Ishikawa (cell line): ENCODE measurements at regions not wholly inside any gene's neighbourhood (a gene's known extent, or its start where the extent isn't known, plus 50 kb on each side); places are given as distances from the start of the nearest gene placed in this dataset.

Experiments
- CEBPB ChIP-seq: IDR thresholded peaks from 2 replicates; pipeline ENCODE4 v1.6.1; 2012
- CREB1 ChIP-seq: IDR thresholded peaks from 2 replicates; pipeline ENCODE4 v1.6.1; 2012; ENCODE audit warnings: low read depth
- EGR1 ChIP-seq: IDR thresholded peaks from 2 replicates; pipeline ENCODE4 v1.6.1; 2012
- EP300 ChIP-seq: IDR thresholded peaks from 2 replicates; pipeline ENCODE4 v1.6.1; 2012; ENCODE audit warnings: borderline replicate concordance
- FOXM1 ChIP-seq: IDR thresholded peaks from 2 replicates; pipeline ENCODE4 v1.6.1; 2012; ENCODE audit warnings: low read depth, borderline replicate concordance
- MAX ChIP-seq: IDR thresholded peaks from 2 replicates; pipeline ENCODE4 v1.6.1; 2012
- NFIC ChIP-seq: IDR thresholded peaks from 2 replicates; pipeline ENCODE4 v1.6.1; 2012
- RAD21 ChIP-seq: IDR thresholded peaks from 2 replicates; pipeline ENCODE4 v1.6.1; 2012; ENCODE audit warnings: low read depth
- REST ChIP-seq: IDR thresholded peaks from 2 replicates; pipeline ENCODE4 v1.6.1; 2012; ENCODE audit warnings: low read depth, mild to moderate bottlenecking
- TAF1 ChIP-seq: IDR thresholded peaks from 2 replicates; pipeline ENCODE4 v1.6.1; 2012; ENCODE audit warnings: low read depth, mild to moderate bottlenecking
- TCF12 ChIP-seq: IDR thresholded peaks from 2 replicates; pipeline ENCODE4 v1.6.1; 2012; ENCODE audit warnings: low read depth
- TEAD4 ChIP-seq: IDR thresholded peaks from 2 replicates; pipeline ENCODE4 v1.6.1; 2012
- USF1 ChIP-seq: IDR thresholded peaks from 2 replicates; pipeline ENCODE4 v1.6.1; 2012
- YY1 ChIP-seq: IDR thresholded peaks from 2 replicates; pipeline ENCODE4 v1.6.1; 2012; ENCODE audit warnings: low read depth
- ZBTB7A ChIP-seq: IDR thresholded peaks from 2 replicates; pipeline ENCODE4 v1.6.1; 2012; ENCODE audit warnings: low read depth

- TF ChIP-seq YY1: no peak
- no peak for TF ChIP-seq TEAD4
- TF ChIP-seq FOXM1: no peak
- TF ChIP-seq CEBPB: no peak
- no peak for TF ChIP-seq REST
- TF ChIP-seq EGR1: no peak
- TF ChIP-seq ZBTB7A: no peak
- TF ChIP-seq NFIC: no peak
- no peak for TF ChIP-seq EP300
- no peak for TF ChIP-seq RAD21
- no peak for TF ChIP-seq MAX
- no peak for TF ChIP-seq CREB1
- no peak for TF ChIP-seq USF1
- no peak for TF ChIP-seq TAF1
- no peak for TF ChIP-seq TCF12
Measured at GRCh38 chr5:57346328-57346727, 136.3 kb downstream of the ACTBL2 start.

- TF ChIP-seq EP300 (no peak), NFIC (no peak), TEAD4 (no peak), CEBPB (no peak), TAF1 (no peak), EGR1 (no peak), USF1 (no peak), FOXM1 (no peak), MAX (no peak), TCF12 (no peak), ZBTB7A (no peak), REST (no peak), RAD21 (no peak), CREB1 (no peak), YY1 (no peak)
Measured at GRCh38 chr5:57341380-57341979, 141.1 kb downstream of the ACTBL2 start.

GRCh38 chr5:57340681-57341080, 141.9 kb downstream of the ACTBL2 start:
- TF ChIP-seq CEBPB (no peak), TAF1 (no peak), TEAD4 (no peak), FOXM1 (no peak), TCF12 (no peak), EGR1 (no peak), USF1 (no peak), EP300 (no peak), NFIC (no peak), YY1 (no peak)

GRCh38 chr5:57339521-57339920, 143.1 kb downstream of the ACTBL2 start:
- TF ChIP-seq REST: no peak
- TF ChIP-seq CREB1: no peak
- no peak for TF ChIP-seq EGR1
- TF ChIP-seq TEAD4: no peak
- no peak for TF ChIP-seq TCF12
- TF ChIP-seq YY1: no peak
- TF ChIP-seq MAX: no peak
- no peak for TF ChIP-seq NFIC
- no peak for TF ChIP-seq USF1
- no peak for TF ChIP-seq TAF1
- no peak for TF ChIP-seq CEBPB
- no peak for TF ChIP-seq RAD21
- TF ChIP-seq FOXM1: no peak
- TF ChIP-seq EP300: no peak
- no peak for TF ChIP-seq ZBTB7A
